ENCODE measurements at regions not wholly inside any gene's neighbourhood (a gene's known extent, or its start where the extent isn't known, plus 50 kb on each side); places are given as distances from the start of the nearest gene placed in this dataset.

- no peak for DNase-seq (ENCODE audit: low read depth)
Observed at GRCh38 chr15:95448531-95449229, 881.8 kb upstream of the NR2F2 start.

GRCh38 chr15:95449230-95449628 lies 881.3 kb upstream of the NR2F2 start:
- DNase-seq (ENCODE audit: low read depth) = no peak

GRCh38 chr15:95450413-95450812 lies 880.1 kb upstream of the NR2F2 start:
- DNase-seq (ENCODE audit: low read depth) = no peak

GRCh38 chr15:95451938-95452337 lies 878.6 kb upstream of the NR2F2 start:
- DNase-seq (ENCODE audit: low read depth) = no peak

GRCh38 chr15:95454403-95455262 lies 875.9 kb upstream of the NR2F2 start:
- DNase-seq (ENCODE audit: low read depth) = no peak

GRCh38 chr15:95457520-95457919 lies 873.0 kb upstream of the NR2F2 start:
- no peak for DNase-seq (ENCODE audit: low read depth)

GRCh38 chr15:95458721-95459120 lies 871.8 kb upstream of the NR2F2 start:
- DNase-seq (ENCODE audit: low read depth) = no peak

GRCh38 chr15:95459273-95459672 lies 871.2 kb upstream of the NR2F2 start:
- DNase-seq (ENCODE audit: low read depth) = no peak

- DNase-seq (ENCODE audit: low read depth) = no peak
Observed at GRCh38 chr15:95464509-95464908, 866.0 kb upstream of the NR2F2 start.

- no peak for DNase-seq (ENCODE audit: low read depth)
Observed at GRCh38 chr15:95468820-95469219, 861.7 kb upstream of the NR2F2 start.

- no peak for DNase-seq (ENCODE audit: low read depth)
Observed at GRCh38 chr15:95469496-95470000, 861.0 kb upstream of the NR2F2 start.

- no peak for DNase-seq (ENCODE audit: low read depth)
Observed at GRCh38 chr15:95470529-95470928, 860.0 kb upstream of the NR2F2 start.

- DNase-seq (ENCODE audit: low read depth) = no peak
Observed at GRCh38 chr15:95470997-95471689, 859.4 kb upstream of the NR2F2 start.

GRCh38 chr15:95471690-95472086 lies 858.8 kb upstream of the NR2F2 start:
- no peak for DNase-seq (ENCODE audit: low read depth)

GRCh38 chr15:95475067-95475466 lies 855.4 kb upstream of the NR2F2 start:
- no peak for DNase-seq (ENCODE audit: low read depth)

- no peak for DNase-seq (ENCODE audit: low read depth)
Observed at GRCh38 chr15:95479308-95479707, 851.2 kb upstream of the NR2F2 start.

GRCh38 chr15:95485367-95485766 lies 845.1 kb upstream of the NR2F2 start:
- DNase-seq (ENCODE audit: low read depth) = no peak

GRCh38 chr15:95486224-95486623 lies 844.3 kb upstream of the NR2F2 start:
- DNase-seq (ENCODE audit: low read depth) = no peak

- no peak for DNase-seq (ENCODE audit: low read depth)
Observed at GRCh38 chr15:95489103-95489502, 841.4 kb upstream of the NR2F2 start.

- no peak for DNase-seq (ENCODE audit: low read depth)
Observed at GRCh38 chr15:95492388-95493070, 838.0 kb upstream of the NR2F2 start.

- no peak for DNase-seq (ENCODE audit: low read depth)
Observed at GRCh38 chr15:95494971-95495541, 835.4 kb upstream of the NR2F2 start.

Data from RPMI7951 (cell line).